Fibroblast of lung (primary cell): ENCODE measurements at regions not wholly inside any gene's neighbourhood (a gene's known extent, or its start where the extent isn't known, plus 50 kb on each side); places are given as distances from the start of the nearest gene placed in this dataset.

Source experiments
- DNase-seq, 2 donors: peaks; one replicate each; pipeline versions ENCODE4 v3.0.0 to v3.0.0-alpha.2; 2010; ENCODE audit warnings: low read depth in 2 of 2
- H2AFZ ChIP-seq: 2 replicates; pipeline ENCODE4 v1.5.1; 2012; ENCODE audit warnings: low read length, control low read depth, inconsistent platforms
- H3K27ac ChIP-seq: 2 replicates; pipeline ENCODE4 v1.5.1; 2011; ENCODE audit warnings: low read length, control low read depth; ENCODE audit not compliant: insufficient read depth
- H3K27me3 ChIP-seq: 2 replicates; pipeline ENCODE4 v1.5.1; 2011; ENCODE audit warnings: mild to moderate bottlenecking, low read length; ENCODE audit not compliant: control insufficient read depth, insufficient read depth
- H3K36me3 ChIP-seq: 2 replicates; pipeline ENCODE4 v1.5.1; 2011; ENCODE audit warnings: low read length; ENCODE audit not compliant: control insufficient read depth, insufficient read depth
- H3K4me1 ChIP-seq: 2 replicates; pipeline ENCODE4 v1.5.1; 2011; ENCODE audit warnings: low read length; ENCODE audit not compliant: control insufficient read depth, insufficient read depth; ENCODE audit errors: extremely low read depth
- H3K4me2 ChIP-seq: 2 replicates; pipeline ENCODE4 v1.5.1; 2011; ENCODE audit warnings: low read length, control low read depth; ENCODE audit not compliant: insufficient read depth; ENCODE audit errors: extremely low read depth
- H3K4me3 ChIP-seq, 4 experiments: fragments of 200-600 bp in 1 of 4; sonication (generic) in 1 of 4; replicated peaks in 1 of 4; 2 replicates each; pipeline ENCODE4 v1.5.1; 2011 to 2016; ENCODE audit warnings: low read length in 4 of 4, low read depth in 3 of 4, mild to moderate bottlenecking in 3 of 4, control low read depth in 2 of 4, inconsistent platforms in 1 of 4, mixed read lengths in 1 of 4; ENCODE audit not compliant: insufficient read depth in 1 of 4; ENCODE audit errors: control extremely low read depth in 1 of 4
- H3K79me2 ChIP-seq: 2 replicates; pipeline ENCODE4 v1.5.1; 2012; ENCODE audit warnings: mild to moderate bottlenecking, low read length, inconsistent platforms; ENCODE audit not compliant: control insufficient read depth, insufficient read depth
- H3K9ac ChIP-seq: 2 replicates; pipeline ENCODE4 v1.5.1; 2011; ENCODE audit warnings: mild to moderate bottlenecking, low read length, control low read depth; ENCODE audit not compliant: insufficient read depth
- H3K9me3 ChIP-seq: 2 replicates; pipeline ENCODE4 v1.5.1; 2012; ENCODE audit warnings: low read depth, low read length; ENCODE audit not compliant: control insufficient read depth, insufficient read depth
- H4K20me1 ChIP-seq: 2 replicates; pipeline ENCODE4 v1.5.1; 2011; ENCODE audit warnings: low read length; ENCODE audit not compliant: control insufficient read depth, insufficient read depth; ENCODE audit errors: extremely low read depth
- CTCF ChIP-seq, 2 donors: IDR thresholded peaks in 1 of 2; conservative IDR thresholded peaks in 1 of 2; 1 replicate in 1 of 2; 2 replicates in 1 of 2; pipeline ENCODE4 v1.5.1; 2011 to 2012; ENCODE audit warnings: low read length in 2 of 2, control low read depth in 1 of 2, inconsistent platforms in 1 of 2, low read depth in 1 of 2, mild to moderate bottlenecking in 1 of 2
- EZH2 ChIP-seq: IDR thresholded peaks from 2 replicates; pipeline ENCODE4 v1.5.1; 2012; ENCODE audit warnings: low read length, control low read depth, mild to moderate bottlenecking; ENCODE audit errors: missing control alignments

- TF ChIP-seq CTCF (conservative IDR thresholded peaks at IDR 0.05 in 1 of 2, IDR thresholded peaks at IDR 0.05 in 1 of 2; ENCODE audit: low read depth in 1 of 2, low read length in 2 of 2) (no peak), EZH2 (no peak)
- Histone ChIP-seq H3K79me2 (no peaks in the 10 kb centered on the region), H3K4me3 (no peak overlapping the region), H3K27ac (no peak overlapping the region), H4K20me1 (no peaks in the 10 kb centered on the region), H3K9ac (no peak overlapping the region), H3K9me3 (no peaks in the 10 kb centered on the region), H3K4me1 (no peaks in the 10 kb centered on the region), H3K27me3 (no peaks in the 10 kb centered on the region), H2AFZ (no peak overlapping the region), H3K36me3 (no peaks in the 10 kb centered on the region), H3K4me2 (no peak overlapping the region)
- DNase-seq = no peak
Observed at GRCh38 chr9:71333321-71333720, 211.9 kb upstream of the TRPM3 start.

- Histone ChIP-seq H3K36me3 (no peaks in the 10 kb centered on the region), H3K4me2 (no peak overlapping the region), H3K4me3 (no peak overlapping the region), H3K27me3 (no peaks in the 10 kb centered on the region), H3K9me3 (no peaks in the 10 kb centered on the region), H3K4me1 (no peaks in the 10 kb centered on the region), H4K20me1 (no peaks in the 10 kb centered on the region), H3K79me2 (no peaks in the 10 kb centered on the region), H3K9ac (no peak overlapping the region), H2AFZ (no peak overlapping the region), H3K27ac (no peak overlapping the region)
- DNase-seq = no peak
- TF ChIP-seq EZH2 = no peak
- no peak for TF ChIP-seq CTCF (conservative IDR thresholded peaks at IDR 0.05 in 1 of 2, IDR thresholded peaks at IDR 0.05 in 1 of 2; ENCODE audit: low read depth in 1 of 2, low read length in 2 of 2)
Observed at GRCh38 chr9:71331603-71332002, 210.2 kb upstream of the TRPM3 start.

- Histone ChIP-seq H3K4me1 (no peaks in the 10 kb centered on the region), H3K9me3 (no peaks in the 10 kb centered on the region), H3K36me3 (no peaks in the 10 kb centered on the region), H3K27ac (no peak overlapping the region), H2AFZ (no peak overlapping the region), H3K79me2 (no peaks in the 10 kb centered on the region), H3K9ac (no peak overlapping the region), H3K4me2 (no peak overlapping the region), H3K4me3 (no peak overlapping the region), H4K20me1 (no peaks in the 10 kb centered on the region), H3K27me3 (no peaks in the 10 kb centered on the region)
- no peak for DNase-seq
- no peak for TF ChIP-seq EZH2
- no peak for TF ChIP-seq CTCF (conservative IDR thresholded peaks at IDR 0.05 in 1 of 2, IDR thresholded peaks at IDR 0.05 in 1 of 2; ENCODE audit: low read depth in 1 of 2, low read length in 2 of 2)
Observed at GRCh38 chr9:71329873-71330272, 208.5 kb upstream of the TRPM3 start.
